Right lobe of liver (tissue), 4 donors: ENCODE measurements at regions not wholly inside any gene's neighbourhood (a gene's known extent, or its start where the extent isn't known, plus 50 kb on each side); places are given as distances from the start of the nearest gene placed in this dataset.

Experiments used
- CTCF ChIP-seq, 4 donors: fragments of 200-600 bp in 3 of 4; fragments of 450-650 bp in 1 of 4; IDR thresholded peaks; one replicate each; pipeline versions ENCODE4 v1.5.1 to v1.8.0; 2016 to 2022; ENCODE audit warnings: antibody characterized with exemption in 4 of 4, mild to moderate bottlenecking in 2 of 4
- POLR2A ChIP-seq: fragments of 450-650 bp; IDR thresholded peaks from one replicate; pipeline ENCODE4 v1.6.1; 2017; ENCODE audit warnings: antibody characterized with exemption, mild to moderate bottlenecking
- donor health status: DM: no; HTN: no; CAD: no.
- donor health status: DM: no; HTN: no; CAD: no.
- donor health status: DM: no; HTN: yes; CAD: no.

GRCh38 chr22:22995166-22995565 is 75.2 kb upstream of the GNAZ start:
- TF ChIP-seq CTCF (IDR thresholded peaks at IDR 0.05) = no peak
- no peak for TF ChIP-seq POLR2A
